Skin of body (tissue), 1 donor: ENCODE measurements at regions not wholly inside any gene's neighbourhood (a gene's known extent, or its start where the extent isn't known, plus 50 kb on each side); places are given as distances from the start of the nearest gene placed in this dataset.

Source experiments
- DNase-seq: peaks from one replicate; lab custom pipeline; 2025; lab: John Stamatoyannopoulos, UW

DNA sequence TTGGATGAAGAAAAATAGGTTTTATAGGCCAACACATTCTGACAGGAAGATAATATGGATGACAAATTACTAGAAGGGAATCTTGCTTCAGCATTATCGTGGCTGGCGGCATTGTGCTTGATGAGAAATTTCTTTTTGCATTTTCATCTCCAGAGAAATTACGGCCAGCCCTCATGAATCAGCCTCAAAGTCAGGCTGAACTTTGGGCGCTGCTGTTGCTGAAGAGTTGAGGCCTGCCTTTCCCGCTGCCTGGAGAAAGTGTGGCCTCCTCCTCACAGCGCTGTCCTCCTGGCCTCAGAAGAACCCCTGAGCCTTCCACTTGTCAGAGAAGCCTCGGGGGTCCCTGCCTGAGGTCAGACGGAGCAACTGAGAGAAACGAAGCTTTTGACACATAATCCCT, 272.4 kb upstream of the KCNIP4 start:
- no peak for DNase-seq

DNA sequence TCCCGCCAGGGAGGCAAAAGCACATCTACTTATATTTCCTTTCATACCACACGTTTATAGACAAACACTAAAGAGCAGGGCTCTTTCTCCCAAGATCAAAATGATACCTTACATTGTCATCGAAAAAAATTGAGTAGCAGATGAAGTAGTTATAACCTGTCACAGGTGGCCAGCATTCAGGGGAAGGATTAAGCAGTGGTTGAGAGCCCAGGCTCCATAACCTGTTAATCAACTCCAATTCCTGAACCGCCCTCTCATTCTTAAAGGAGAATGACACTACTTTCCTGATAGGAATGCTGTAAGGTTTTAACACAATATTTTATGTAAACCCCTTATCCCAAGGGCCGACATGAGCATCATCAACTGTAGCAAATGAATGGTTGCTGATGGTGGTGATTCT, 268.9 kb upstream of the KCNIP4 start:
- no peak for DNase-seq

DNA sequence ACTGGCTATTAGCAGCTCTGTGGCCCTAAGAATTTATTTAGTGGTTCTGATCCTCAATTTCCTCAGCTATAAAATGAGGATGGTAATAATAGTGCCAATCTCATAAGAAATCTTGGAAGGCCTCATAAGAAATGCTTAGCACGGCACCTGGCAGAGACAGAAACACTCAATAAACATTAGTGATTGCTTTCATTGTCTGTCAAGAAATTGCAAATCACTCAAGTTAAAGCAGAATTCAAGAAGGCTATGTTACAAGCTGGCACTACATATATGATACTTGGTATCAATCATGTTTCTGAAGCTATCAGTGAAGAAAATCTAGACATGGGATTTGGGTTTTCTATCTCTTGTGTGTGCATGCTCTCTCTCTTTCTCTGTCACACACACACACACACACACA, 267.7 kb upstream of the KCNIP4 start:
- DNase-seq = no peak

DNA sequence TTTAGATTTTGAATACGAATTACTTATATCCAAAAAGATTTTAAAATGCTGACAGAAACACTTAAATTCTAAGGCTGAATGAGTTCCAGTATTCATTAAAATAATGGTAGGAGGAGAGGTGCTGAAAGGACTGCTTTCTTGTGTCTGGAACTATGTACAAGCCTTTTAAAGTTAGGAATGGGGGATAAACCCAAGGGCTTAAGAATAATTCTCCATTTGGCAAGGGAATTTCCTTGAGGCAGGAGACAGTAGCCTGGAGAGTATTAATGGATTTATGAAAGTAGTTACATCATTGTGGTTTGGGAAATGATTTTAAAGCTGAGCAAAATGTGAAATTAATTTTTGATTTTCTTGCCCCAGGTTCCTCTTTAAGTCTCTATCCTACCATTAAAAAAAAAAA, 266.5 kb upstream of the KCNIP4 start:
- DNase-seq = peak; percentile 85

DNA sequence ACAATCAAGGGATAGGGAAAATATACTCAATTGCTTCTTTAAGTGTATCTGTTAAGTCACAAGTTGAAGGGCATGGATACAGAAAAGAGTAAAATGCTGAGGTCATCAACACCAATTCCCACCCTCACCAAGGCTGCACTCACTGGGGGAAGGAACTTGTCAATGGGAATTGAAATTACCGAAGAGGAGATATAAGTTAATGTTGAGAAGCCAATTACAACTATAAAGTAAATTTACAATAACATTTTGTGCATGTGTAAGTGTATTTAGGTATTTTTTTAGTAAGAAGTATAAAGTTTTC, 255.1 kb upstream of the KCNIP4 start:
- no peak for DNase-seq

DNA sequence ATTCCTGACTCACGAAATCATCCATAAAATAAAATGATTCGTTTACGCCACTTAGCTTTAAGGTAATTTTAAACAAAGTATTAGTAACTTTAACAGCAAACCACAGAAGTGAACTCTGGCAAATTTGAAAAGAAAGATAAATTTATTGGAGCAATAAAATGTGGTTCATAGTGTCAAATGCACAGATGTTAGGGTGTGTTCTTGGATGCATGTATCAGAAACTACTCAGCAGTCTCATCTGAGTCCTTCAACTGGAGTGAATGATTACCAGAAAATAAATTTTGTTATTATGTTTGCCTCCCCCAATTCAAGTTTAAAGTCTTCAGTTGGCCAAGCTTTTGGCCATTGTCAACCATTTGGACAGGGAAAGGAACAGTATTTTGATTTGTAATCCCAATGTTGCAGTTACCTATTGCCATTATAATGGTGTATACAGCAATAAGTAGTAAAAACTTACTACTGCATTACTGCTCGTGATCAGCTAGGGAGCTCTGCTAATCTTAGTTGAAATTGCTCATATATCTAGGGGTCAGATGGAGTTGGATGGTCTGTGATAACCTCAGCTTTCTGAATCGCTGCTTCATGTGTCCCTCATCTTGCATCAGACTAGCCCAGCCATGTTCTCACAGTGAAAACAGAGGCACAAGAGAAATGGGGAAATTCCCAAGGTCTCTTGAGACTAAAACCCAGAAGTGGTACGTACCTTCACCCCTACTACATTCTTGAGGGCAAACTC, 254.6 kb upstream of the KCNIP4 start:
- peak; percentile 92 for DNase-seq

DNA sequence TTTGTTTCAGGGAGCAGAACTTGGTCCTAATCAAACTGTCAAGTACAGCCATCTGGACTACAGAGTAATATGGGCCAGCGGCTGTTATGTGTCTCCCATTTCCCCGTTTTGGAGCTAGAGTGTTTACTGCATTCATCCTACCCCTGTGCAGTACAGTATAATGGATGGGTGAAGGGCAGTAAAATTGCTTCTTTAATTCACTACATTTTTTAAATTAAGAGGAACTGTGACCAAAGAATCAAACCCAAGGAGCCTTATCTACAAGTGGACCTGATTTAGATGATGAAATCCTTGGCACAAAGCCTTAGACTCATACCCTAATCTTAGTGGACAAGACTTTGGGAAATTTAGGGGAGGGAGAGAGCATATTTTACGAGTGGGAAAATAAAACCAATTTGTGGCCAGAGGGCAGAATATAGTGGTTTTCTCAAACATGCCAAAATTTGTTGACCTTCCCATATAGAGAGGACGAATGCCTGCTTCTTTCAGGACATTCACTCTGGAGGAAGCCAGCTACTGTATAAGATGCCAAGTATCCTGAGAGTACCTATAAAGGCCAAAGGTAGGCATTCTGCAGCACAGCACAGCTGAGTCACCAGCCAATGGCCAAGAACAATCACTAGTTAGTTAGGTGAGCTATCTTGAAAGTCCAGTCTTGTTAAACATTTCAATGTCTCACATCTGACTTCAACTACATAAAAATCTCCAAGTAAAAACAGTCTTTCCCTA, 253.8 kb upstream of the KCNIP4 start:
- peak; percentile 31 for DNase-seq

DNA sequence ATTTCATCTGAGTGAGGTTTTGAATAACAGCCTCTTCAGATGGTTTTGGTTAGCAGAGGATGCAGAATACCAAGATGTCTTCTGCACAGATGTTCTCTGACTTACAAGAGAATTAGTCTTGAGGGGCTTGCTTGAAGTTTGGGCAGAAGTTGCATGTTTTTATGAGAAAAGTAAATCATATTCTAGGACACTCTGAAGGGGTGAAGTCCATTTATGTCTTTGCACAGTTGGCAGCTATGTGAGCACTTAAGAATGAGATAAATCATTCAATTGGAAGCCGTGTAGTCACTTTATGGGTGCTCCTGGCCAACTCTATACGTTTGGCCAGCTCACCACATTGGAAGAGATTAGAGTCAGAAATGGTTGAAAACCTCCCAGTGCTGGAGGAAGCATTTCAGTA, 252.7 kb upstream of the KCNIP4 start:
- DNase-seq = peak; percentile 75

DNA sequence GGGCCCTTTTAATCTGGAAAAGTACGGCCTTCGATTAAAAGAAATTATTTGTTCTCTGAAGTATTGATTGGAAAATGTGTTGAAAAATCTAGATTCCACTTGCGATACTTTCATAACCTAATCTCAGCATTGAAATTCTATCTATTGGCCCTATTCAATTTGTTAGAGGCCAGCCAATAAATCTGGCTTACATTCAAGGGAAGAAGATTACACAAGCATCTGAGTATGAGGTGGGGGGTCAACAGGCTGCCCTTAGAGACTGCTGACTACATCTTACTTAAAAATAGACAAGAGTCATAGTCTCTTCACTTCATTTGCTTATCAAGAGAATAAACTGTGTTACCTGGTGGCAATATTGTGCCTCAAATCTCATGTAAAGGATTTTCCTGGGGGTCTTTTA, 248.0 kb upstream of the KCNIP4 start:
- no peak for DNase-seq

DNA sequence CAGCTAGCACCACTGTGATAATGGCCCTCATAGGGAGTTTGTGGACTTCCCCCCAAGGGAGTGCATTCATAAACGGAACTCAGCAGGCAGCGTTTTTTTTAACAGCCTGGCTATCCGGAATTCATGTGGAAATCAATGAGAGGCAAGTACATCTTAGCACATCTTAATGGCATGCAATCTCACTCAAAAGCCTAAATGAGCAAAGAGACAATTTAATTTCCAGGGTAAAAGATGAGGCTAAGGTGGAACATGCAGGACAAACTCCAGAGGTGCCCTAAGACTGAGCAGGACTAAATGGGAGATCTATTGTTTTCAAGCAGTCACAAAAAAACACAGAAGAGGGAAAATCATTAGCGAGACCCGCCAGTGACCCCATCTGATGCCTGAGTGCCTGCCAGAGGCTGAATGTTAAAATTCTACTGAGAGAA, 243.5 kb upstream of the KCNIP4 start:
- DNase-seq = no peak

DNA sequence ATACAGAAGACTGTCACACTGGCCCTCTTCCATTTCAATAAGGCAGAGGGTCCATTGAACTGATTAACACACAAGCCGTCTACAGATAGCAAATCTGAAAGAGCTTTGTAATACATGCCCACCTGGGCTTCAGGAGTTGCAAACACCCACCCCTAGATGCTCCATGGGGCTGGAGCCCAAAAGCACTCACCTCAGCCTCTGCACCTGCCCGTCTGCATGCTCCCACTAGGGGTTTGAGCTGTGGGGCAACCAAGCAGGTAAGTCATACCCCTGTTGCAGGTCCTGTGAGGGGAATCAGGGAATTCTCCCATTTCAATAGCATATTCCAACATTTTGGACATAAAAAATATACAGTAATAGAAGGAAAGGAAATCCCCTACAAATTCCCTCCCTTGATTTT, 243.0 kb upstream of the KCNIP4 start:
- no peak for DNase-seq

DNA sequence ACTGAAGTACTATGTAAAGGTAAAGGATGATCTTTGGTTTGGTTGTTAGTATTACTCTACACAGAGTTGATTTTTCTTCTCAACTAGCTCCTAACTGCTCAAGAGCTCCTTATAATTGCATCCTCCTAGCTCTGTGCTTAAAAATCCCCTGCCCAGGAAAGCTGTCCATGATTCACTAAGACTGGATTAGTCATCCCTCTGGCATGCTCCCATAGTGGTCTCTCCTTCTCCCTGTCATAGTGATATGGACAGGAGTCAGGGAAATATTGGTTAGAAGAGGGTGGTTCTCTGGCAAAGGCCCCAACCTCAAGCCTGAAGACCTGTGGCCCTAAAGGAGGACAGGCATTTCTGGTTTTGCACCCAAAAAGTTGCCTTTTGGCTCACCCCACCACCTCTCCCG, 242.3 kb upstream of the KCNIP4 start:
- DNase-seq = no peak

DNA sequence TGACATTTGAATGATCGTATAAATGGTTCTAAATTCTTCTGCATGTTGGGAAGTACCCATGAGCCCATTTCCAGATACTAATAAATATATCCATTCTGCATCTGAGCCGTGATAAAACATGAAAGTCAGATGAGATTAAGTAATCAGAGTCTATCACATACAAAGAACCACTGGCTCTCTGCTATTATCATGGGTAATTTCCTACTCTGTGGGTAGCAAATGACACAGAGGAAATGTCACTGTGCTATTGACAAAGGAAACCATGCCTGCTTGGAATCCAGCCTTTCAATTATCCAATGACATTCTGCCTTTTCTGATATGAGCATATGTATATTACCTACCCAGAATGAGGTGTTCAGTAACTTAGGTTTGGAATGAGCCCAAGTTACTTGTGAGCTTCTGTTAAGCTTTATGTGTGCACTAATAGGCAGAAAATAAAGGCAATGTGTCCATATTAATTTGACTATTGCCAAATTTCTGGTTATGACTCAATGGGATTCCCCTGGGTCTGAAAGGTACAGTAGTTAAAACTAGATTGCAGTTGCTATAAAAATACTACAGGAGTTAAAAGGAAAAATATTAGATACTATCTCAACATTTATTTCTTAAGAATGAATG, 238.7 kb upstream of the KCNIP4 start:
- no peak for DNase-seq

DNA sequence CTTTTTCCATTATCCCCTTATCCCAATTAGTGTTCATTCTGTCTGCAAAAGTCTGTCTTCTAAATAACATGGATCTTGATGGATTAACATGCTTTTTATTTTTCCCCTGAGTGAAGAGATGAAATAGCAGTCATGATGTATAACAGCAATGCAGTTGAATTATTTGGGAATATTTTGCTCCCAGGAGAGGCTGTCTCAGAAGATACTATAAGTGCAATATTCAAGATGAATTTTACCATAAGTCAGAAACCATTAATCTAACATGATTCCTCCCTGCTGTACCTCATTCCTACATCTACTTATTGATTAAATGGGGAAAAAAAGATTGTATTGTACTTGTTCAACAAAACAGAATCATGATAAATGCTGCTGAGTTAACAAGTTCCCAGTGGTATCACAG, 233.2 kb upstream of the KCNIP4 start:
- DNase-seq = no peak

DNA sequence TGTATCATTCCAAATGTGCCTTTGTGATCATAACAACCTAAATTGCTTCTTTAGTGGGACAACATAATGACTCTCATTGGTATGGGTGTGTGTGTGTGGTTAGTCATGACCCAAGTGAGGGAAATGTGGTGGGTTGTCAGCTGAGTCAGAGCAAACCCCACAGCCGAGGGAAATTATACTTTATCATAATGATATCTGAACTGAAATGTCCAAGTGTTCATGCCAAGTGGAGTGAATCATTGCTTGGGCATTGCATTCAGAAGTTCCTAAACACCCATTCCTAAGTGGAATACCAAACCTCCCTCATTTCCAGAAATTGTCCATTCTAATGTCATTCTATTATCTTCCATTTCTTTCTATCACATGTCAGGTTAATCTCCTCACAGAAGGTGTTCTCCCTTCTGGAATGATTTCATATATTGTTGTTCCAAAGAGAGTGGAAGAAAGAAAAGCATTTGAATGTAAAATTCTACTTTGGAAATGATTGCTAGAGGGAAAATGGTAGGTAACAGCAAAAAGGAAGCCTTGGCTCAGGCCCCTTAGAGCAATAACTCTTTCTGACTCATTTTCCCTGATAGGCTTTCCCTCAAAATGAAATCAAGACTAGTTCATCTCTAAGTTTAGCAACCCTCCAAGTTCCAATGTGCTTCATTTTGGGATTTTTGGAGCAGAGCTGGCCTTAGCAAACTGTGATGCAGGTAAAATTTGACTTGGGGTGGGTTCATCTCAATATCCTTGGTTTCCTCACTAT, 230.7 kb upstream of the KCNIP4 start:
- DNase-seq = no peak

DNA sequence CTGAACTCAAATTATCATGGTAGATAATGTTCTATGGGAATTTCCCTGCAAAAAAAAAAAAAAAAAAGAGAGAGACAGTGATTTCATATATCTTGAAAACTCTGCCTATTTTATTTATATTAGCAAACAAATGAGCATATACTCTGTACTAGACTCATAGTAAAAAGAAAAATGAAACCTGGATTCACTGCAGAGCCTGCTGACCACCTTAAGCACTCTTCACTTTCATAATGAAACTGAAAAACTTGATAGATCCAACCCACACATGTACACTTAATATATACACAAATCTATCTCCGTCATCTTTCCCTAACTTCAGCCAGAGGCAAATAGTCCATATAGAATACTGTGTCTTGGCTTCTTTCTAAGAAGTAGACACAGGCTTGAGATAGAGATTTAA, 226.1 kb upstream of the KCNIP4 start:
- no peak for DNase-seq

DNA sequence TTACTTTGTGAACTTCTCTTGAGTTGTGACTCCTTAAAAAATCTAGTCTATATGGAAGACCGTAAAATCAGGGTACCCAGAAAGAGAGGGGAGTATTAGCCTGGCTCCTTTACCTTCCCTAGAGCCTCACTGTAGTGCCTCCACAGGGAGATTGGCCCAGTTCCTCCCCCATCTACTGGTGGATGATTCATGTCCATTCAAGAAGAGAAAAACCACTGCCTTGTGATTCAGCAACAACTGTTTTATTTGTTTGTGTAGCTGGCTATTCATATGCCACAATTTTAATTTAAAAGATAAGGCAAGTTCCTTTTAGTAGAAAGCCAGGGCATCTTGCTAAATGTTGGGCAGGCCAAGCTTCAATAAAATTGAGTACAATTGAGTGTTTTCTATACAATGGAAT, 221.8 kb upstream of the KCNIP4 start:
- no peak for DNase-seq

DNA sequence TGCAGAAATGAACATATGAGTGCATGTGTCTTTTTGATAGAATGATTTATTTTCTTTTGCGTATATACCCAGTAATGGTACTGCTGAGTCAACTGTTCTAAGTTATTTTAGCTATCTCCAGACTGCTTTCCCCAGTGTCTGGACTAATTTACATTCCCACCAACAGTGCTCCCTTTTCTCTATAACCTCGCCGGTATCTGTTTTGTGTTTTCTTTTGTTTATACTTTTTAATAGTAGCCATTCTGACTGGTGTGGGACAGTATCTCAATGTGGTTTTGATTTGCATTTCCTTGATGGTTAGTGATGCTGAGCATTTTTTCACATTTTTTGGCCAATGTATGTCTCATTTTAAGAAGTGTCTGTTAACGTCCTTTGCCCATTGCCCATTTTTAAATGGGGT, 218.6 kb upstream of the KCNIP4 start:
- no peak for DNase-seq

DNA sequence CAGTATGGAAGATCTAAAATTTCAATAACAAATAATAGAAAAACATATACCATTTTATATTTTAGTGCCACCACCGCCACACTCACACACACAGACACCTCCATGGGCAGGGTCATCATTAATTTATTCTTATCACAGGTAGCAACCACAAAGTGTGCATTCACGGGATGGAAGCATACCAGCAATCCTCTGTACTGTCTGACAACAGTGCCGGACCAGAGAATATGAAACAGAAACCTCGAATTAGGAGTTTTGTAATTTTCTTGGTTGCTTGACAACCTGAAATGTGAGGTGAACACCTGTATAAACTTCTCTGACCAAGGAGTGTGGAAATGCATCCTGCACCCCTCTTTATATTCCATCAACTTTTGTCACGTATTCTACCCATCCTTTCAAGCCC, 213.9 kb upstream of the KCNIP4 start:
- no peak for DNase-seq

DNA sequence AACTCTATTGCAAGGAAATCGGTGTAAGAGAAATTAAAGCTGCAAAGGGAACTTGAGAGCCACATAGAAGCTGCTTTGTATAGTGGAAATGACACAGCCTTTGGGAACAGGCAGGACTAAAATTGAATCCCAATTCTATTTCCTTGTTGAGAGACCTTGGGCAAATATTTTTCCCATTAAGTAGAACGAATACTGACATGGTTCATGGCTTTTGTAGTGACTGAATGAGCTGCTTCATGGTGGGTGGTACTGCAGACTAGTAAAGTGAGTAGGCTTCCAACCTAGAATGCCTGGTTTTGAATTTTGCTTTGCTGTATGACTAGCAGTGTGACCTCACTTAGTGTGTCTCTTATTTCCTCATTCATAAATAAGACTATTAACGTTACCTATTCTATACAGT, 182.2 kb upstream of the KCNIP4 start:
- no peak for DNase-seq

DNA sequence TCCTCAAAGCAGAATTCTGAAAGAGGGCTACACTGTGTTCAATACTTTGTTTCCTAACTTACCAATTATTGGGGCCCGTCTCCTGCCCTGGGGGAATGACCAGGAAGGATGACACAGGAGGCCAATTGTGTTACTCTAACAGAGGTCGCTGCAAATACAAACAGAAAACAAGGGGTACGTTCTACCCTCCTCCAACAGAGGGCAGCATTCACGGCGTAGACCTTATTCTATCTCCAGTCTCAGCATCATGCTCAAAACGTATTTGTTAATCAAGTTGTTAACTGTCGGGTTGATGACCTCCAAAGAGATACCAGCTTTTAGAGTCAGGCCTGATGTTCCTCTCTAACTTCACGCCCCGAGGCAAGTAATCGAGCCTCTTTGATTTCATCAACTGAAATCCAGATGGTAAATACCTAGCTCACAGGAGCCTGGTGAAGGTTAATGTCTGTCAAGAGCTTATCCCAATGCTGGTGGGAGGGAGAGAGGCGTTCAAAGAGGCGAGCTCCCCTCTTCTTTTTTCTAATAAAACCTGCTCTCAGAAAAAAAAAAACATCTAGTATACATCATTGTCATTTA, 181.0 kb upstream of the KCNIP4 start:
- DNase-seq = no peak

DNA sequence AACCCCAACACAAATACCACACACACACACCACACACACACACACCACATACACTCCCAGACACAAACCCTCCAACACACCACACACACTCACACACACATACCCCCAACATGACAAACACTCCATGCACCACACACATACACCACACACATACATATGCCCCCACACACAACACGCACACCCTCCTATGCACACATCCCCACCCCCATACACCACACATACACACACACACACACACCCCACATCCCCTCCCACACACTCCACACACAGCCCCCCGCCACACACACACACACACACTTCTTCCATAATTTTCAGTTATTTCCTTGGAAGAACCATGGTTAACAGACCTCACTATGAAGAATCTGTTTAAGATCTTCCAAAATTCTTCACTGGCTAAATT, 173.5 kb upstream of the KCNIP4 start:
- DNase-seq = no peak
